MM.1S (cell line): ENCODE measurements at regions not wholly inside any gene's neighbourhood (a gene's known extent, or its start where the extent isn't known, plus 50 kb on each side); places are given as distances from the start of the nearest gene placed in this dataset.

Source experiments
- EZH2 ChIP-seq: fragments of 300-600 bp; sonication (generic); optimal IDR thresholded peaks from 2 replicates; pipeline ENCODE3; 2017; ENCODE audit warnings: low read depth, mild to moderate bottlenecking, antibody characterized with exemption, low read length, mixed read lengths
- TF ChIP-seq, protein P1 (sequence below): fragments of 300-600 bp; sonication (generic); IDR thresholded peaks from 2 replicates; pipeline ENCODE4 v1.5.1; 2016; ENCODE audit warnings: antibody characterized with exemption, low read length, mixed read lengths

DNA sequence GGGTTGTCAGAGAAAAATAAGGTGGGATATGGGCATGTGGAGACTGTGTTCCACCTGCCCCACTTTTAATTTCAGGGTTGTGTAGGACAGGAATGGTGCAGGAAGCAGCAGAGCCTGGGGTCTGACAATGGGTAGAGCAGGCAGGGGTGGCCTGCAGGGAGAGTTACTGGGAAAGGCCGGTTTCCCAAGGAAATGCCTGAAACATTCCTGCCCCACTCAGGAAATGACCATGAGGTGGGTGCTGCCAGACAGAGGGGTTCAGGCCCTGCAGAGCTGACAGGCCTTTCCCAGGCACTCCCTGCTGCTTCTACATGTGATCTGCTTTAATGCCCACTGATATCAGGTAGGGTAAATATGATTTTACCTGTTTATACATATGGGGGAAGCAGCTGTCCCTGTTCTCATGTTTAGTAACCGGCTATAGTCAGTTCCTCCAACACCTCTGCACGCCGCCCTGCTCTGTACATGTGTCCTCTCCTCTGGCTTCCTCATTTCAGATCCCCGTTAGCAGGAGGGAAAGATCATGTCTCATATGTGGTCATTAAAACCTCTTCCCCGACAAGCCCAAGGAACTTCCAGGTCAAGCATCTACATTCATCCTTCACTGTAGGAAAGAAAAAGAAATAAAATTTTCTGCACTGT lies 118.6 kb upstream of the PRSS58 start:
- TF ChIP-seq, protein P1, sequence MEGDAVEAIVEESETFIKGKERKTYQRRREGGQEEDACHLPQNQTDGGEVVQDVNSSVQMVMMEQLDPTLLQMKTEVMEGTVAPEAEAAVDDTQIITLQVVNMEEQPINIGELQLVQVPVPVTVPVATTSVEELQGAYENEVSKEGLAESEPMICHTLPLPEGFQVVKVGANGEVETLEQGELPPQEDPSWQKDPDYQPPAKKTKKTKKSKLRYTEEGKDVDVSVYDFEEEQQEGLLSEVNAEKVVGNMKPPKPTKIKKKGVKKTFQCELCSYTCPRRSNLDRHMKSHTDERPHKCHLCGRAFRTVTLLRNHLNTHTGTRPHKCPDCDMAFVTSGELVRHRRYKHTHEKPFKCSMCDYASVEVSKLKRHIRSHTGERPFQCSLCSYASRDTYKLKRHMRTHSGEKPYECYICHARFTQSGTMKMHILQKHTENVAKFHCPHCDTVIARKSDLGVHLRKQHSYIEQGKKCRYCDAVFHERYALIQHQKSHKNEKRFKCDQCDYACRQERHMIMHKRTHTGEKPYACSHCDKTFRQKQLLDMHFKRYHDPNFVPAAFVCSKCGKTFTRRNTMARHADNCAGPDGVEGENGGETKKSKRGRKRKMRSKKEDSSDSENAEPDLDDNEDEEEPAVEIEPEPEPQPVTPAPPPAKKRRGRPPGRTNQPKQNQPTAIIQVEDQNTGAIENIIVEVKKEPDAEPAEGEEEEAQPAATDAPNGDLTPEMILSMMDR = no peak
- TF ChIP-seq EZH2 = no peak
